ENCODE measurements at regions not wholly inside any gene's neighbourhood (a gene's known extent, or its start where the extent isn't known, plus 50 kb on each side); places are given as distances from the start of the nearest gene placed in this dataset.
"Not testable (repeated sequence)": the region's sequence is repeated elsewhere in the genome, so short reads cannot be mapped to it uniquely, and the experiment has no call there.

- no peak for DNase-seq
These were observed 165.0 kb upstream of the KCTD3 start for GRCh38 chr1:215402147-215402546.

DNA sequence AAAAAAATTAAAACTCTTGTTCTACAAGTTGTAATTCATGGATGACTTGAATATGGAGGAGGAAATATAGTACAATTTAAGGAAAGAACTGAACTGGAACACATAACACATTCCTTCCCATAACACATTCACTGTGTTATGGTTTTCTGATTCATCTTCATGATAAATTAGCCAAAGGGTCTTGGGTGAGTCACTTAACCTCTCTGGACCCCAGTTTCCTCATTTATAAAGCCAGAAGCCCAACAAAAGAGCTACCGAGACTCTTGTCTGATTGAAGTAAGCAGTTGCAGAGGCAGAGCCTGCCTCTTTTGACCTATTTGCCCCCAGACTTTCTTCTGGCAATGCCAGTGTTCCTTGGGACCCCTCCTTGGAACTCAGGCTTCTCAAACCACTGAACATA lies 161.9 kb upstream of the KCTD3 start:
- no peak for DNase-seq

- no peak for DNase-seq
These were observed 160.2 kb upstream of the KCTD3 start for GRCh38 chr1:215406927-215407326.

GRCh38 chr1:215407575-215407974 lies 159.5 kb upstream of the KCTD3 start:
- no peak for DNase-seq

GRCh38 chr1:215409546-215409945 lies 157.6 kb upstream of the KCTD3 start:
- not testable (repeated sequence) for DNase-seq

GRCh38 chr1:215415521-215415920 lies 151.6 kb upstream of the KCTD3 start:
- not testable (repeated sequence) for DNase-seq

- DNase-seq: no peak
These were observed 150.6 kb upstream of the KCTD3 start for GRCh38 chr1:215416497-215416896.

- no peak for DNase-seq
These were observed 150.0 kb upstream of the KCTD3 start for GRCh38 chr1:215417122-215417521.

GRCh38 chr1:215418876-215419447 lies 148.1 kb upstream of the KCTD3 start:
- no peak for DNase-seq

DNA sequence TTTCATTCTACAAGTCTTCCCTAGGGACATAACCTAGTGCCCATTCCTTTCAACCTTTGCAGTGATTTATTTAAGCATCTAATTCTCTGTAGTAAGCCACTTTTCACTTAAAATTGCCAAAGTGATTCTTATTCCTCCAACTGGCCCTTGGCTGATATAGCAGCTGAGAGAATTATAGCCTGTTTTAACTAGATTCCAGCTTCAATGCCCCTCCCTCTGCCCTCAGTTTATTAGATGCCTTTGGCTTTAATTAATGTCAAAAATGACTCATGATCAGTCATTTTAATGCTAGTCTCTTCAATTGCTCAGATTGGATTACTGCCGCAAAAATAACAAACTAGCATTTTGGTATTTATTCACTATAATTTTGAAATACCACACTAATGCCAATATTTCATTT lies 145.4 kb upstream of the KCTD3 start:
- no peak for DNase-seq

DNA sequence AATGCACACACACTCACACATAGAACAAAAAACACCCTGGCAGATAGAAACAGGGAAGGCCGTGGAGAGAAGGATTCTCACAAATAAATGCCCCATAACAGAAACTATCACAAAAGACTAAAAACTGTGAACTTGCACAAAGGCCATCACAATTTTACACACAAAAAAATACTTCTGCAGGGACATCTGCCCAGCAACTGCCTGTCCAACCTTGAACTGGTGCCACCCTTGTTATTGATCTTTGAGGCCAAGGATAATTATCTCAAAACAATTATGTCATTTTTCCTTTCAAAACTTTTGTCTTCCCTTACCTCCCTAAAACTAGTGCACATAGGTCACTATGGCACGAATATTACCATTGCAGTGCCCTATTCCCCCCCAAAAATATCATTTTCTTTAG lies 143.8 kb upstream of the KCTD3 start:
- DNase-seq: no peak

- DNase-seq: no peak
These were observed 142.0 kb upstream of the KCTD3 start for GRCh38 chr1:215425138-215425537.

DNA sequence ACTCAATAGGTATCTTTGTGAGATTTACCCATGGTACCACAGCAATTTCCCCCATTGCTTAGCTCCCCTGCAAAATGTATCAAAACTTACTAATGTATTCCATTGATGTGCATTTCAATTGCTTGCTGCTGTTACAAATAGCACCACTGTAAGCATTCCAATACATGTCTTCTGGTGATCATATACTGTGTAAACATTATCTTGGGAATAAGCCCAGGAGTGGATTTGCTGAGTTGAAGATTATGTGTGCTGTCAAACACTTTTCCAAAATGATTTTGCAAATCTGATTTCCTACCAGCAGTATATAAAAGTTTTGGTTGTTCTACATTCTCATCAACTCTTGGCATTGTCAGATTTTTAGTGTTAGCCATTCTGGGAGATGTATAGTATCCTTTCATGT lies 141.0 kb upstream of the KCTD3 start:
- DNase-seq: no peak

DNA sequence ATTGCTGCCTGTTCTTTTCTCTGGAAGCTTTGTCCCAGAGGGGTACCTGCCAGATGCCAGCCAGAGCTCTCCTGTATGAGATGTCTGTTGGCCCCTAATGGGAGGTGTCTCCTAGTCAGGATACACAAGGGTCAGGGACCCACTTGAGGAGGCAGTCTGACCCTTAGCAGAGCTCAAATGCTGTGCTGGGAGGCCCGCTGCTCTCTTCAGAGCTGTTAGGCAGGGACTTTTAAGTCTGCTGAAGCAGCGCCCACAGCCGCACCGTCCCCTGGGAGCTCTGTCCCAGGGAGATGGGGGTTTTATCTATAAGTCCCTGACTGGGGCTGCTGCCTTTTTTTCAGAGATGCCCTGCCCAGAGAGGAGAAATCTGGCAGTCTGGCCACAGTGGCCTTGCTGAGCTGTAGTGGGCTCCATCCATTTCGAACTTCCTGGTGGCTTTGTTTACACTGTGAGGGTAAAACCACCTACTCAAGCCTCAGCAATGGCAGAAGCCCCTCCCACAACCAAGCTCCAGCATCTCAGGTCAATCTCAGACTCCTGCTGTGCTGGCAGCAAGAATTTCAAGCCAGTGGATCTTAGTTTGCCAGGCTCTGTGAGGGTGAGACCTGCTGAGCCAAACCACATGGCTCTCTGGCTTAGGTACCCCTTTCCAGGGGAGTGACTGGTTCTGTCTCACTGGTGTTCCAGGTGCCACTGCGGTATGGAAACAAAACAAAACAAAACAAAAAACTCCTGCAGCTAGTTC lies 134.4 kb upstream of the KCTD3 start:
- not testable (repeated sequence) for DNase-seq

DNA sequence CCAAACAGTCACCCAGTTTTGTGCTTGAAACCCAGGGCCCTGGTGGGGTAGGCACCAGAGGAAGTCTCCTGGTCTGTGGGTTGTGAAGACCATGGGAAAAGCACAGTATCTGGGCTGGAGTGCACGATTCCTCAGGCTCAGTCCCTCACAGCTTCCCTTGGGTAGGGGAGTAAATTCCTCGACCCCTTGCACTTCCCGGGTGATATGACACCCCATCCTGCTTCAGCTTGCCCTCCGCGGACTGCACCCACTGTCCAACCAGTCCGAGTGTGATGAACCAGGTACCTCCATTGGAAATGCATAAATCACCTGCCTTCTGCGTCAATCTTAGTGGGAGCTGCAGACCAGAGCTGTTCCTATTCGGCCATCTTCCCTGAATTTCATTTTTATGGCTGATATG lies 133.9 kb upstream of the KCTD3 start:
- no peak for DNase-seq

GRCh38 chr1:215439549-215439948 lies 127.6 kb upstream of the KCTD3 start:
- no peak for DNase-seq

DNA sequence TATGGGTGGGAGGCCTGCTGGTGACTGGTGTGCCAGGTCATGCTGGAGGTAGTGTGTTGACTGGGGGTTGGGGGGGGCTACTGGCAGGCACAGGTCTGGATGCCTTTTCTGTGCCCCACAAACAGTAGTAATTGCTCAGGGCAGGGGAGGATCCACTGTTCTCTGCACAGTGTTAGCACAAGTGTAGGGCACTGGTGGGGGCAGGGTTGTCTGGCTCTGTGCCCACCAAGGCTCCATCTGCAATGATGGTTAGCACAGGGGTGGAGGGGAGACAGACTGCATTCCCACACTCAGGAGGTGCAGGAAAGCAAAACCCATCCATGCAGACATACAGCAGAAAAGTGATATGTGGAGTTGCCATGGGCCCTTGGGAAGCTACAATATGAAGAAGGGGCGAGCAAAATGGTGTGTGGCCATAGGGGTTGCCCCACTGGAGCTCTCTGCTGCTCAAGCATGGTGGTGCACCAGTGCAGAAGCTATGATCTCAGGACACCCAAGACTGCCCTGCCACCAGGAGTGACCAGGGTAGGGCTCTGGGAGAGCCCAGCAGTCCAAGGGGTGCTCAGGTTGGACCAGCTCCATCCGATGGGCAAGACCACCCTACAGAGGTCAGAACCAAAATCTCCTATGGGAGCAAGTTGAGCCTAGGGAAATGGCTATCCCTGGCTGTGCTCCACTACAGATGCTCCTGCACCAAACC lies 122.2 kb upstream of the KCTD3 start:
- DNase-seq: no peak

DNA sequence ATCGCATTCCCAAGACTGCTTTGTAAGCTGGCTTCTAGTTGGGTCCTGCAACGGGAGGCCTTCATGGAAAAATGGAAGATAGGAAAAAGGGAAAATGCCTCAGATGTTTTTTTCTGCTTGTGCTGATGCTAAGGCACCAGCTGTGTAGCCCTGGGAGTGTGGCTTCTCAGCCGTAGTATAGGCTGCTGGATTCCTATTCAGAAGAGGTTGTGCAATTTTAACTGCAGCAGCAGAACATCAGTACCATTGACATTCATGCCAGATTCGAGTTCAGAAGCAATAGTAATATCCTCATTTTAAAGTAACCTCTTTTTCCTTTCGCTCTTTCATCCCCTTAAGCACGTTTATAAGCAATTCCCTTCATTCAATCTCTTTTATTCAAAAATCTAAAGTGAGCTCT lies 119.1 kb upstream of the KCTD3 start:
- not testable (repeated sequence) for DNase-seq

DNA sequence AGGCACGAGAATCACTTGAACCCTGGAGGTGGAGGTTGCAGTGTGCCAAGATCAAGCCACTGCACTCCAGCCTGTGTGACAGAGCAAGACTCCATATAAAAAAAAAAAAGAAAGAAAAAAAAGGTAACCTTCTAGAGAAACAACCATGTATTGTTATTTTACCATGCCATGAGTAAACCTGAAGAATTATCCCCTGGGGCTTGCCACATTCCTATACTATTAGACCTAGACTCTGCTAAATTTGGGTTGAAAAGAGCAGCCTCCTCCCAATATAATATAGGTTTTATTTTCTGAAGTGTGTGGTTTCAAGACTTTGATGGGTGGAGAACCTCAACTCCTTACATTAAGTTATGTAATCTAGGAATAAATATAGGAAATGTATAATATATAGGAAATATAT lies 118.0 kb upstream of the KCTD3 start:
- DNase-seq: not testable (repeated sequence)

DNA sequence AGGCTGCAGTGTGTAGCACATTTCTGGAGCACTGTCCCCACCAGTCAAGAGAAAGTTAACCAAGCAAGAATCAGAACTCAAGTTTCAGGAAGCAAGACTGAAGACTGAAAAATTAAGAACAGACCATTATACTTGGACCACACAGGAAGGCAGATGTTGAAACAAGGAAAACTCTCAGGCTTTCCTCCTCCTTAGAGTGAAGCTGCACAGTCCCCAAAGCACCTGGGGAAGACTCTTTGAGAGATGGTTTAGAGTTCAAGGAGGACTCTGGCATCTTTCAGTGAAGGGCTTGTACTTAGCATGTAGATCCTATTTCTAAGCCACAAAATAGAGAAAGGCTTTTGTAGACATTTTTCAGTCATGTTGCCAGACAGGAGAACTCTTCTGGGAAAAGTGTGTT lies 113.7 kb upstream of the KCTD3 start:
- no peak for DNase-seq

- no peak for DNase-seq
These were observed 109.9 kb upstream of the KCTD3 start for GRCh38 chr1:215457213-215457612.

- no peak for DNase-seq
These were observed 109.0 kb upstream of the KCTD3 start for GRCh38 chr1:215458104-215458503.

- DNase-seq: no peak
These were observed 108.5 kb upstream of the KCTD3 start for GRCh38 chr1:215458562-215458961.

- no peak for DNase-seq
These were observed 108.0 kb upstream of the KCTD3 start for GRCh38 chr1:215459136-215459535.

Measured in inflammatory macrophage (primary cell).